Activated CD4-positive, alpha-beta T cell treated with anti-CD3 and anti-CD28 coated beads, Interleukin-2, amount 10 ng/mL, durations not matched to agents 24 days and 14 days (primary cell): ENCODE measurements at regions not wholly inside any gene's neighbourhood (a gene's known extent, or its start where the extent isn't known, plus 50 kb on each side); places are given as distances from the start of the nearest gene placed in this dataset.

ENCODE experiments used
- DNase-seq: peaks from one replicate; pipeline ENCODE4 v3.0.0; 2022
- H3K27ac Mint-ChIP-seq: one replicate; pipeline ENCODE4 v1.8.0; 2022; ENCODE audit warnings: mild to moderate bottlenecking, mixed read lengths
- H3K27me3 Mint-ChIP-seq: one replicate; pipeline ENCODE4 v1.8.0; 2022; ENCODE audit warnings: mixed read lengths
- H3K36me3 Mint-ChIP-seq: one replicate; pipeline ENCODE4 v1.8.0; 2022; ENCODE audit warnings: low read depth, mild to moderate bottlenecking, mixed read lengths
- H3K4me1 Mint-ChIP-seq: one replicate; pipeline ENCODE4 v1.8.0; 2021; ENCODE audit warnings: mixed read lengths
- H3K4me3 Mint-ChIP-seq: one replicate; pipeline ENCODE4 v1.8.0; 2022; ENCODE audit warnings: mild to moderate bottlenecking, moderate library complexity, mixed read lengths
- H3K9me3 Mint-ChIP-seq: one replicate; pipeline ENCODE4 v1.8.0; 2021; ENCODE audit warnings: mixed read lengths
- intact Hi-C: fragments of 100-400 bp; cut with micrococcal nuclease; formaldehyde crosslinking; loops from one replicate; pipeline ENCODE4 v1.15.1; 2023

GRCh38 chr7:69019437-69019836 lies 578.8 kb upstream of the AUTS2 start:
- Mint-ChIP-seq H3K27ac (no peak overlapping the region), H3K27me3 (no peaks in the 10 kb centered on the region), H3K36me3 (no peaks in the 10 kb centered on the region), H3K9me3 (peaks cover 22% of the 10 kb centered on the region), H3K4me1 (no peaks in the 10 kb centered on the region), H3K4me3 (no peak overlapping the region)
- DNase-seq, result no peak
- intact Hi-C loops, result no loop called here

GRCh38 chr7:69020536-69020935 lies 577.7 kb upstream of the AUTS2 start:
- peaks cover 22% of the 10 kb centered on the region for H3K9me3 Mint-ChIP-seq
- intact Hi-C loops, result no loop called here
- H3K4me1 Mint-ChIP-seq, result no peaks in the 10 kb centered on the region
- no peaks in the 10 kb centered on the region for H3K27me3 Mint-ChIP-seq
- DNase-seq, result no peak
- no peak overlapping the region for H3K27ac Mint-ChIP-seq
- H3K4me3 Mint-ChIP-seq, result no peak overlapping the region
- H3K36me3 Mint-ChIP-seq, result no peaks in the 10 kb centered on the region

GRCh38 chr7:69025249-69025648 lies 573.0 kb upstream of the AUTS2 start:
- no peak overlapping the region for H3K27ac Mint-ChIP-seq
- intact Hi-C loops, result no loop called here

GRCh38 chr7:69032848-69033247 lies 565.4 kb upstream of the AUTS2 start:
- intact Hi-C loops, result no loop called here
- H3K4me1 Mint-ChIP-seq, result no peaks in the 10 kb centered on the region
- H3K4me3 Mint-ChIP-seq, result no peak overlapping the region
- no peaks in the 10 kb centered on the region for H3K27me3 Mint-ChIP-seq
- H3K27ac Mint-ChIP-seq, result no peak overlapping the region
- no peak for DNase-seq
- peaks cover 14% of the 10 kb centered on the region for H3K9me3 Mint-ChIP-seq
- no peaks in the 10 kb centered on the region for H3K36me3 Mint-ChIP-seq

More at GRCh38 chr7:69025249-69025648, 573.0 kb upstream of the AUTS2 start:
- Mint-ChIP-seq H3K9me3 (peaks cover 14% of the 10 kb centered on the region), H3K27me3 (no peaks in the 10 kb centered on the region), H3K4me1 (no peaks in the 10 kb centered on the region), H3K4me3 (no peak overlapping the region), H3K36me3 (no peaks in the 10 kb centered on the region)
- no peak for DNase-seq

GRCh38 chr7:69035826-69036225 lies 562.4 kb upstream of the AUTS2 start:
- H3K27me3 Mint-ChIP-seq, result no peaks in the 10 kb centered on the region
- peaks cover 10% of the 10 kb centered on the region for H3K9me3 Mint-ChIP-seq
- H3K4me1 Mint-ChIP-seq, result no peaks in the 10 kb centered on the region
- DNase-seq, result no peak
- H3K4me3 Mint-ChIP-seq, result no peak overlapping the region
- intact Hi-C loops, result no loop called here
- no peaks in the 10 kb centered on the region for H3K36me3 Mint-ChIP-seq
- no peak overlapping the region for H3K27ac Mint-ChIP-seq

GRCh38 chr7:69036301-69036700 lies 562.0 kb upstream of the AUTS2 start:
- Mint-ChIP-seq H3K4me3 (no peak overlapping the region), H3K4me1 (no peaks in the 10 kb centered on the region), H3K36me3 (no peaks in the 10 kb centered on the region), H3K27ac (no peak overlapping the region), H3K9me3 (peaks cover 10% of the 10 kb centered on the region), H3K27me3 (no peaks in the 10 kb centered on the region)
- DNase-seq, result no peak
- intact Hi-C loops, result no loop called here

- DNase-seq, result no peak
- no peak overlapping the region for H3K4me3 Mint-ChIP-seq
Observed at GRCh38 chr7:69038915-69039314, 559.4 kb upstream of the AUTS2 start.

GRCh38 chr7:69042138-69042537 lies 556.1 kb upstream of the AUTS2 start:
- Mint-ChIP-seq H3K4me1 (no peaks in the 10 kb centered on the region), H3K36me3 (no peaks in the 10 kb centered on the region), H3K27ac (no peak overlapping the region), H3K4me3 (no peak overlapping the region), H3K9me3 (peaks cover 4% of the 10 kb centered on the region), H3K27me3 (no peaks in the 10 kb centered on the region)
- no peak for DNase-seq
- intact Hi-C loops, result no loop called here

More at GRCh38 chr7:69038915-69039314, 559.4 kb upstream of the AUTS2 start:
- peaks cover 11% of the 10 kb centered on the region for H3K9me3 Mint-ChIP-seq
- no peaks in the 10 kb centered on the region for H3K4me1 Mint-ChIP-seq
- no peak overlapping the region for H3K27ac Mint-ChIP-seq
- H3K36me3 Mint-ChIP-seq, result no peaks in the 10 kb centered on the region
- intact Hi-C loops, result no loop called here
- H3K27me3 Mint-ChIP-seq, result no peaks in the 10 kb centered on the region

GRCh38 chr7:69047151-69047754 lies 551.0 kb upstream of the AUTS2 start:
- Mint-ChIP-seq H3K27me3 (no peaks in the 10 kb centered on the region), H3K9me3 (peaks cover 6% of the 10 kb centered on the region), H3K36me3 (no peaks in the 10 kb centered on the region), H3K27ac (no peak overlapping the region), H3K4me1 (no peaks in the 10 kb centered on the region), H3K4me3 (no peak overlapping the region)
- no peak for DNase-seq
- intact Hi-C loops, result no loop called here

GRCh38 chr7:69049326-69049725 lies 548.9 kb upstream of the AUTS2 start:
- H3K36me3 Mint-ChIP-seq, result no peaks in the 10 kb centered on the region
- H3K4me1 Mint-ChIP-seq, result no peaks in the 10 kb centered on the region
- no peak overlapping the region for H3K4me3 Mint-ChIP-seq

GRCh38 chr7:69052447-69052846 lies 545.8 kb upstream of the AUTS2 start:
- Mint-ChIP-seq H3K36me3 (no peaks in the 10 kb centered on the region), H3K27me3 (no peaks in the 10 kb centered on the region), H3K9me3 (peaks cover 11% of the 10 kb centered on the region), H3K4me3 (no peak overlapping the region), H3K4me1 (no peaks in the 10 kb centered on the region), H3K27ac (no peak overlapping the region)
- intact Hi-C loops, result no loop called here
- DNase-seq, result no peak

More at GRCh38 chr7:69049326-69049725, 548.9 kb upstream of the AUTS2 start:
- DNase-seq, result no peak
- Mint-ChIP-seq H3K27me3 (no peaks in the 10 kb centered on the region), H3K27ac (no peak overlapping the region), H3K9me3 (peaks cover 11% of the 10 kb centered on the region)
- intact Hi-C loops, result no loop called here

GRCh38 chr7:69060516-69060915 lies 537.8 kb upstream of the AUTS2 start:
- Mint-ChIP-seq H3K27me3 (no peaks in the 10 kb centered on the region), H3K4me1 (no peaks in the 10 kb centered on the region), H3K9me3 (peaks cover 15% of the 10 kb centered on the region), H3K4me3 (no peak overlapping the region), H3K27ac (no peak overlapping the region), H3K36me3 (no peaks in the 10 kb centered on the region)
- intact Hi-C loops, result no loop called here
- no peak for DNase-seq

- Mint-ChIP-seq H3K36me3 (no peaks in the 10 kb centered on the region), H3K27me3 (no peaks in the 10 kb centered on the region), H3K4me3 (no peak overlapping the region), H3K4me1 (no peaks in the 10 kb centered on the region), H3K27ac (no peak overlapping the region), H3K9me3 (peaks cover 19% of the 10 kb centered on the region)
- no peak for DNase-seq
- intact Hi-C loops, result no loop called here
Observed at GRCh38 chr7:69062020-69062765, 536.1 kb upstream of the AUTS2 start.

GRCh38 chr7:69067397-69067796 lies 530.9 kb upstream of the AUTS2 start:
- H3K4me1 Mint-ChIP-seq, result no peaks in the 10 kb centered on the region
- H3K9me3 Mint-ChIP-seq, result peaks cover 12% of the 10 kb centered on the region
- H3K27ac Mint-ChIP-seq, result no peak overlapping the region
- intact Hi-C loops, result no loop called here
- no peaks in the 10 kb centered on the region for H3K27me3 Mint-ChIP-seq
- no peaks in the 10 kb centered on the region for H3K36me3 Mint-ChIP-seq
- no peak overlapping the region for H3K4me3 Mint-ChIP-seq
- DNase-seq, result no peak

- no peaks in the 10 kb centered on the region for H3K4me1 Mint-ChIP-seq
- no peak overlapping the region for H3K4me3 Mint-ChIP-seq
- DNase-seq, result no peak
- H3K27me3 Mint-ChIP-seq, result no peaks in the 10 kb centered on the region
- H3K36me3 Mint-ChIP-seq, result no peaks in the 10 kb centered on the region
- H3K27ac Mint-ChIP-seq, result no peak overlapping the region
- intact Hi-C loops, result no loop called here
- H3K9me3 Mint-ChIP-seq, result peaks cover 24% of the 10 kb centered on the region
Observed at GRCh38 chr7:69070476-69070875, 527.8 kb upstream of the AUTS2 start.
